Endometrium (tissue), 2 donors: ENCODE measurements at regions not wholly inside any gene's neighbourhood (a gene's known extent, or its start where the extent isn't known, plus 50 kb on each side); places are given as distances from the start of the nearest gene placed in this dataset.
"Not testable (repeated sequence)": the region's sequence is repeated elsewhere in the genome, so short reads cannot be mapped to it uniquely, and the experiment has no call there.

Source experiments
- FAIRE-seq: peaks from 2 replicates; lab custom pipeline; 2012; peaks lifted over from hg19 to GRCh38; lab: Jason Lieb, UNC
- donor health status: control.
- donor health status: control.

- FAIRE-seq, result no peak
These were observed 250.9 kb downstream of the ACTR3B start for GRCh38 chr7:153010416-153010815.

- FAIRE-seq, result no peak
These were observed 252.7 kb downstream of the ACTR3B start for GRCh38 chr7:153012203-153012602.

- FAIRE-seq, result no peak
These were observed 257.7 kb downstream of the ACTR3B start for GRCh38 chr7:153017223-153017622.

GRCh38 chr7:153021542-153021941 is 262.0 kb downstream of the ACTR3B start:
- FAIRE-seq, result no peak

GRCh38 chr7:153022475-153023193 is 263.1 kb downstream of the ACTR3B start:
- FAIRE-seq, result no peak

- no peak for FAIRE-seq
These were observed 263.6 kb downstream of the ACTR3B start for GRCh38 chr7:153023194-153023592.

GRCh38 chr7:153027210-153027609 is 267.7 kb downstream of the ACTR3B start:
- no peak for FAIRE-seq

GRCh38 chr7:153027904-153028303 is 268.4 kb downstream of the ACTR3B start:
- no peak for FAIRE-seq

GRCh38 chr7:153030976-153031375 is 271.4 kb downstream of the ACTR3B start:
- FAIRE-seq, result no peak

GRCh38 chr7:153034791-153035190 is 275.2 kb downstream of the ACTR3B start:
- no peak for FAIRE-seq

GRCh38 chr7:153036396-153037063 is 277.0 kb downstream of the ACTR3B start:
- no peak for FAIRE-seq

- FAIRE-seq, result no peak
These were observed 283.9 kb downstream of the ACTR3B start for GRCh38 chr7:153043440-153043839.

GRCh38 chr7:153044981-153045380 is 285.4 kb downstream of the ACTR3B start:
- FAIRE-seq, result no peak

- FAIRE-seq, result no peak
These were observed 287.8 kb downstream of the ACTR3B start for GRCh38 chr7:153047079-153047959.

GRCh38 chr7:153052206-153052605 is 292.7 kb downstream of the ACTR3B start:
- FAIRE-seq, result no peak

- no peak for FAIRE-seq
These were observed 302.5 kb downstream of the ACTR3B start for GRCh38 chr7:153061910-153062528.

GRCh38 chr7:153065051-153065450 is 305.5 kb downstream of the ACTR3B start:
- no peak for FAIRE-seq

- no peak for FAIRE-seq
These were observed 307.2 kb downstream of the ACTR3B start for GRCh38 chr7:153066711-153067110.

- FAIRE-seq, result no peak
These were observed 310.6 kb downstream of the ACTR3B start for GRCh38 chr7:153070141-153070540.

- FAIRE-seq, result no peak
These were observed 313.3 kb downstream of the ACTR3B start for GRCh38 chr7:153072806-153073205.

GRCh38 chr7:153076289-153076688 is 316.7 kb downstream of the ACTR3B start:
- FAIRE-seq, result not testable (repeated sequence)

GRCh38 chr7:153081496-153081895 is 321.9 kb downstream of the ACTR3B start:
- no peak for FAIRE-seq
